Myocyte (in vitro differentiated cells): ENCODE measurements at regions not wholly inside any gene's neighbourhood (a gene's known extent, or its start where the extent isn't known, plus 50 kb on each side); places are given as distances from the start of the nearest gene placed in this dataset.

ENCODE experiments used
- DNase-seq: peaks from one replicate; pipeline ENCODE4 v3.0.0-alpha.2; 2012; ENCODE audit warnings: low read depth

GRCh38 chr10:124266468-124267230, 152.1 kb downstream of the OAT start:
- DNase-seq, result no peak

GRCh38 chr10:124265776-124266467, 152.8 kb downstream of the OAT start:
- DNase-seq, result no peak

GRCh38 chr10:124265391-124265745, 153.4 kb downstream of the OAT start:
- no peak for DNase-seq

GRCh38 chr10:124264711-124265390, 153.9 kb downstream of the OAT start:
- no peak for DNase-seq

GRCh38 chr10:124264271-124264670, 154.5 kb downstream of the OAT start:
- no peak for DNase-seq

- DNase-seq, result no peak
These were observed 155.0 kb downstream of the OAT start for GRCh38 chr10:124263726-124264125.

GRCh38 chr10:124262971-124263370, 155.8 kb downstream of the OAT start:
- DNase-seq, result peak; percentile 40

GRCh38 chr10:124262234-124262865, 156.4 kb downstream of the OAT start:
- DNase-seq, result no peak

- DNase-seq, result no peak
These were observed 159.4 kb downstream of the OAT start for GRCh38 chr10:124259139-124259825.

- DNase-seq, result no peak
These were observed 160.9 kb downstream of the OAT start for GRCh38 chr10:124257781-124258180.

GRCh38 chr10:124256151-124256550, 162.6 kb downstream of the OAT start:
- peak; percentile 12 for DNase-seq

GRCh38 chr10:124255556-124255955, 162.2 kb upstream of the CHST15 start:
- DNase-seq, result no peak

GRCh38 chr10:124254490-124254889, 161.1 kb upstream of the CHST15 start:
- no peak for DNase-seq

GRCh38 chr10:124253006-124253405, 159.6 kb upstream of the CHST15 start:
- no peak for DNase-seq

GRCh38 chr10:124252097-124252715, 158.8 kb upstream of the CHST15 start:
- no peak for DNase-seq

GRCh38 chr10:124251317-124252065, 158.1 kb upstream of the CHST15 start:
- no peak for DNase-seq

GRCh38 chr10:124250506-124250905, 157.1 kb upstream of the CHST15 start:
- no peak for DNase-seq

GRCh38 chr10:124249812-124250432, 156.5 kb upstream of the CHST15 start:
- peak; percentile 22 for DNase-seq

- DNase-seq, result no peak
These were observed 155.8 kb upstream of the CHST15 start for GRCh38 chr10:124249196-124249595.
